RPMI8226 (cell line): ENCODE measurements at regions not wholly inside any gene's neighbourhood (a gene's known extent, or its start where the extent isn't known, plus 50 kb on each side); places are given as distances from the start of the nearest gene placed in this dataset.
A peak's percentile ranks its signal among the peaks of the same experiment; 100 is the strongest.

Experiments used
- DNase-seq: peaks from one replicate; pipeline ENCODE4 v3.0.0-alpha.2; 2015

DNA sequence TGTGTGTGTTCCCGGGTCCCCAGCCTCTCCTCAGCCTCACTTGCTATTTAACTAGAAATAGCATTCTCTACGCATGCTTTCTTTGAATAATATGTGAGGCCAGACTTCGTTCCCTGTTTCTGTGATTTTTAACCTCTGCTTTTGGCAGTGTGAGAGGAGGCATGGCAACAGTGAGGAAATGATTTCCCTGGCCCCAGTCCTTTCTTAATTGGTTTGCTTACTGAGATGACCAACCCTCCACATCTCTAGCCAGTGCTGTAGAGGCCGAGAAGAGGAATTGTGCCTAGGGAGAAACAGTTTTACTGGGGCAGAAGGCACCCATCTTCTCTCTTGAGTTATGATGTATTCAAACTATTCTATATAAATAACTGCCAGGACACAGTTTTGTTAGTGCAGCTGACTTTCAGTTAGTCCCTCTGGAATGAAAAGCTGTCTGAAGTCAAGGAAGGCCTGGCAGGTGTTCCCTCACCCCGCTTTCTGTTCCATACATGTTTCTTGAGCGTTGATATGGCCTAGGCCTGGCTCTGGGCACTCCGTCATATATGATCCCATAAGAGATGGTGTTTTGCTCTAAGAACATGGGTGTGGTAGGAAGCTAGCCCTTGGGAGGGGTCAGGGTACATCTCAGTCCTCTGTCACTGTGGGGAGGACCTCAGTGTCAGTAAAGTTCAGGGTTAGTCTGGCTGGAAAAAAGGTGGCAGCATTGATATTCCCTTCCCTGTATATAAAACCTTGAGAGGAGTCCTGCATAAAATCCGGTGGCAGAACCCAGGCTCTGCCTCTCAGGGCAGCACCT, 73.7 kb upstream of the NPAS1 start:
- DNase-seq: no peak

DNA sequence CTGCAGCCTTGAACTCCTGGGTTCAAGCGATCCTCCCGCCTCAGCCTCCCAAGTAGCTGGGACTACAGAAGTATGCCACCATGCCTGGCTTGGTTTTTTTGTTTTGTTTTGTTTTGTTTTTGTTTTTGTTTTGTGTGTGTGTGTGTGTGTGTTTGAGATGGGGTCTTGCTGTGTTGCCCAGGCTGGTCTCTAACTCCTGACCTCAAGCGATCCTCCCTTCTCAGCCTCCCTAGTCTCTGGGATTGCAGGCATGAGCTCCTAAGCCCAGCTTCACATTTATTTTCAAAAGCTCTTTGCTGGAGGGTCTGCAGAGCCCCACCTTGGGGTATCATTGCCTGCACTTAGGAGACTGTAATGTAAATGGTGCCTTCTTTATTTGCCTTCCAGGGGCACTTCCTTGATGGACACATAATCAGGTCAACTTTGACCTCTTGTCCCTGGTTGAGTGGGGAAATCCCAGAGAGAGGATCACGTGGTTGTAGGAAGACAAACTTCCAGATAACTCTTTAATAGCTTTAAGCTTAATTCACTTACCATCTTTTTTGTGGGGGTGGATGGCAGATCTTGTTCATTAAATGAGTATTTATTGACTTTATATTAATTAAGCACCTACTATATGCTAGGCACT, 72.9 kb upstream of the NPAS1 start:
- no peak for DNase-seq

DNA sequence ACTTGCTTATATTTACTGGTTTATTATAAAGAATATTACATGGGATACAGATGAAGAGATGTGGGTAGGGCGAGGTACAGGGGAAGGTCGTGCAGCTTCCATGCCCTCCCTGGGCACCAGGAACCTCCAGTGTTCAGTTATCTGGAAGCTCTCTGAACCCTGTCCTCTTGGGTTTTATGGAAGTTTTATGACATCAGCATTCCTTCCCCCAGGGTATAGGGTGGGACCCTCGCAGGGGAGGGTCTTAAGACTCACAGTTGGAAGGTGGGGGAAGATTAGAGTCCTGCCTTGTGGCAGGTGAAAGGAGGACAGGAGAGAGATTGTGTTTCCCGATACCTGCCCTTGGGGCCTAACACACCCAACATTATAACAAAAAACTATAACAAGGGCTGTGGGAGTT, 71.8 kb upstream of the NPAS1 start:
- no peak for DNase-seq

DNA sequence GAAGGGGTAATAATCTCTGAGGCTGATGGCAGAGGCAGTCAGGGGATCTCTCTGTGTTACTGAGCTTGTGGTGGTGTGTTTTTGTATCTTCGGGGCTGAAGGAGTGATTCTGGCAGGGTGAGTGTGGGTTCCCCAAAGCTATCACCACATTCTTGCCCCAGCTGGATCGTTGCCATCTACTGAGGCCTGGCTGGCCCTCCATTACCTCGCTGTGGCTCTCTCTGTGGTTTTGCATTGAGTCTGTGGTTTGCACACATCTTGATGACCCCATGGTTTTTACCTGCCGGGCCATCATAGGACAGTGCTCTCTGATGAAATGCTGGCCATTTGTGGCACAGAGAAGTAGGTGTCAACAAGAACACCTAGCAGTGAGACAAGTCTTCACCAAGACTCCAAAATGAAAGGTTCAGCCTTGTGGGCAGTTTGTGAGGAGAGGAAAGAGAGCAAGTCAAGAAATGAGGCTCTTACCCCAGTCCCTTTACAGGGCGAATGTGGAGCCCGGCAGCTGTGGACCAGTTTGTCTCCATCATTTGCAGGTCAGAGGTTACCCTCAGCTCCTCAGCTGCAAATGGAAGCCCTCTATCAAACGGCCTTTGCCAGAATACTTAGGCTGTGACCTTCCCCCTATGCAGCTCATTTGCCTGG, 69.0 kb upstream of the NPAS1 start:
- peak; percentile 90 for DNase-seq

DNA sequence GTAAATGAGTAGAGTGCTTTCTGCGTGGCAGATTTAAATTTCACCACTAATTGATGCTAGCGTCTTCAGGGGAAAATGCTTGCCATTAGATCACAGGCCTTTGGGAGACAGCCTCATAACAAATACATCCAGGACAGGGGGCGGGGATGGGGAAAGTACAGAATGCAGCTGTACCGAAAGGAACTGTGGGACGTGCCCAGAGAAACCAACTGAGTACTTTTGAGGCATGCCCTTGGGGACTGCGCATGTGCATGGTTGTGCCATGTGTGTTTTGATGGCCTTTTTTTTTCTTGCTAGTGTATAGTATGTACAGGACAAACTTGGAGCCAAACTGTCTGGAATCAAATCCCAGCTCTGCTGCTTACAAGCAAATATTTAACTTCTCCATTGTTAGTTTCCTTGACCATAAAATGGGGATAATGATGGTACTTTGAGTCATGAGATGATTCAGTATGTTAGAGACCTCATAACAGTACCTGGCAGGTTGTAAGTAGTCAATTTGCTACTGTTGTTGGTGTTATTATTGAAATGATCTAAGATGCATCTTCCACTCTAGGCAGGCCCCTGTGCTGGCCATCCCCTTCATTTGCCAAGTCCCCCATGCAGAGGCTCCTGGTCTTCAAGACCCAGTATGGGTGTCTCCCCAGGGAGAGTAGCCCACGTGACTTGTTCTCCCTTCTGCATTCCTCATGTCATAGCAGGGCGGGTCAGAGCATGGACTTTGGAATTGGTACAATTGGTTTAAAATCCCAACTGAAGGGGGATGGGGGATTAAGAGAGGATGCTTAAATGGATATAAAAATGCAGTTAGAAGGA, 68.3 kb upstream of the NPAS1 start:
- DNase-seq: no peak

DNA sequence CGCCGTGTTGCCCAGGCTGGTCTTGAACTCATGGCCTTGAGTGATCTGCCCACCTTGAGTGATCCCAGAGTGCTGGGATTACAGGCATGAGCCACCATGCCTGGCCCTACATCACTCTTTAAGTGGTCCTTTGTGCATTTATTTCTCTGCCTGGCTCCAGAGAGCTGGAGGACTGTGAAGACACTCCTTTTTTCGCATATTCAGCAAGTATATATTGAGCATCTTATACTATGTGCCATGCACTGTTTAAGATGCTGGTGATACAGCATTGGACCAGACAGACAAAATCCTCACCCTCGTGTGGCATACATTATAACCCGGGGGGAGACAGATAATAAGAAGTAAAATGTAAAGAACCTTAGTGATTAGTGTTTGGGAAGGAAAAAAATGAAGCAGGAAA, 66.8 kb upstream of the NPAS1 start:
- DNase-seq: no peak

DNA sequence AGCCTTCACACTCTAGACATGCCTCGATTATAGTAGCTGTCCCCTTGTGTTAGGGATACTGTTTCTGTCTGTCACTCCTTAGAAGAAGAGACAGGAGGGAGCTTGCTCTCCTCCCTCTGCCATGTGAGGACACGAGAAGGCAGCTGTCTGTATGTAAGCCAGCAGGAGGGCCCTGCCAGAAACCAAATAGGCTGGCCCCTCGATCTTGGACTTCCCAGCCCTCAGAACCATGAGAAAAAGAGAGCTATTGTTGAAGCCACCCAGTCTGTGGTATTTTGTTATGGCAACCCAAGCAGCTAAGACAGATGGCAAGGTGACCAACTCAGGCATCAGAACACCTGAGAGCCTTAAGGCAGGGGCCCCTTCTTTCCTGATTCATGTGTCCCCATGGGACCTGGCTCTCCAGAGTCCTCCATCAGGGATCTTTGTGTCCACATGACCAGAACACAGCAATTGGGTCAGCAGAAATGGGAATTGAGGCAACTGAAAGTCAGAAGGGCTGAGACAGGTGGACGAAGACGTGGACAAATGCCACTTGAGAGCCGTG, 65.6 kb upstream of the NPAS1 start:
- DNase-seq: no peak

DNA sequence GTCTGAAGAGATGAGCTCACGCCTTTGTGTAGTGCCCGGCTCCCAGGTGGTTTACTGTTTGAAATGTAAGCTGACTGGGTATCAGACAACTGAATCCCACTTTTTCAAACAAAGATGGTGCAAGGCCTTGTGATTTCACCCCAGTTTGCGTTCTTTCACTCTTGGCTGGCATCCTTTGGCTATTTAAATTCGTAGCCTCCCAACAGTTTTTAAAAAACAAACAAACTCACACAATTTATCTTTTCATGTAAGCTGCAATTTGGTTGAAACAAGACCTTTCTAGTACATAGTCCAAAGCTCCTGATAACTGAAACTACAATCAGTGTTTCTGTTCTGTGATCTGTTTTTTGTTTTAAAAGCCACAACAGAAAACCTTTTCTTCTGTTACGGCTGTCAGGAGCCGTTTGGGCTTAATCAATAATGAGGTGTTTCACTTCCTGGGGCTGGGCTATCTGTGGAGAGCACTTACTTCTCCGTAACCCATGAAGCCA, 65.1 kb upstream of the NPAS1 start:
- DNase-seq: no peak

DNA sequence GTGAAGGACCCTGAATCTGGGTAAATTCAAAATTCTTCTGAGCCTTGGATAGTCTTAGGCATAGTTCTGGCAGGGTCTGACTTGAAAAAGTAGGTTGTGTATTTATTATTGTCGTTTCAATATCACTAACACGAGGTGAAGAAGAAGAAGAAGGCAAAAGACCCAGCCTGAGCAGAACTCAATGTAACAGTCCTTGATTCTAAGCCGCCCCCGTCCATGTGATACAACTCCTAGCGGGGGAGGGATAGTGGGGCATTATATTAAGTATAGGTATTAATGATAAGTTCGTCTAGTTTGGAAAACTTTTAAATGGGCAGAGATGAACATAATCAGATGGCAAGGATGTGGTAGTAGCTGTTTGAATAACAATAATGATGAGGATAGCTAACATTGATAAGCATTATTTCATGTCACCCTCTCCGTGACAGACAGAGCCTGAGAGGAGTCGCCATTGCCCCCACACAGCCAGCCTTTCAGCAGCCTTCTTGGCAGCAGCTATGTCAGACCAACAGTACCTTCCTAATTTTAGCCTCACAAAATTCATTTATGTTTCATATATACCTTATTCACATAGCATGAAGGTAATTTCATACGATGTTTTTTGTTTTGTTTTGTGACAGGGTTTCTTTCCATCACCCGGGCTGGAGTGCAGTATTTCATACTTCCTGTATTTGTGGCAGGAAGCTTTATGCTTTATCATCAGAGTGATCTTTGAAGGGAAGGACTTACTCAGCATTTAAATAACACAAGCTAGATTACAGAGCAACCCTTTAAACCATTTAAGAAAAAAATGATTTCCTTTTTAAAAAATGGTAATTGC, 64.4 kb upstream of the NPAS1 start:
- DNase-seq: peak; percentile 58

DNA sequence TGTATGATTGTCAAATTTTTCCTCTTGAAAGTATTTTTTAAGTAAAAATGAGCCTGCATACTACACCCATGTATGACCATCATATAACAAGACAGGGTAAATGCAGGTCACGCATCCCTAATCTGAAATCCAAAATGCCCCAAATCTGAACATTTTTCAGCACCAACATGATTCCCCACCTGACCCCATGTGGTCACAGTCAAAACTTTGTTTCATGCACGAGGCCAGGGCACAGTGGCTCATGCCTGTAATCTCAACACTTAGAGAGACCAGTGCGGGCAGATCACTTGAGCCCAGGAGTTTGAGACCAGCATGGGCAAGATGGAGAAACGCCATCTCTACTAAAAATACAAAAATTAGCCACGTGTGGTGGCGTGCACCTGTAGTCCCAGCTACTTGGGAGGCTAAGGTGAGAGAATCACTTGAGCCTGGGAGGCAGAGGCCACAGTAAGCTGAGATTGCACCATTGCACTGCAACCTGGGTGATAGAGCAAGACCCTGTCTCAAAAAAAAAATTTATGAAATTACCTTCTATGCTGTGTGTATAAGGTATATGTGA, 63.7 kb upstream of the NPAS1 start:
- peak; percentile 4 for DNase-seq

DNA sequence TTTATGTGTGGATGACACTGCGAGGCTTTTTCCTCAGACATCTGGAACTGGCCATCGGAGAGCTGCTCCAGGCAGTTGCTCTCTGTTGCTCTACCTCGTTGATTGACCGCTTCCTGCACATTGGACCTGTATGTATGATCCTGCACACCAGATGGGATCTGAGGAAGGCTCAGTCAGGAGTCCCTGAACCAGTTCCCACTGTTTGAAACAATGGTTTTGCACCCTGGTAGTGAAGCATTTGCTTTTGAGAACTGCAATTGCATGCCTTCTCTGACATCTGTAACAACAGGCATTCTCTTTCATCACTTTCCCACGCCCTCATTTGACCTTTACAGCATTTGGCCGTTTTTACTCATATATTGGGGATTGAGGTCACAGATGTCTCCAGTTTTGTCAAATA, 61.1 kb upstream of the NPAS1 start:
- no peak for DNase-seq

DNA sequence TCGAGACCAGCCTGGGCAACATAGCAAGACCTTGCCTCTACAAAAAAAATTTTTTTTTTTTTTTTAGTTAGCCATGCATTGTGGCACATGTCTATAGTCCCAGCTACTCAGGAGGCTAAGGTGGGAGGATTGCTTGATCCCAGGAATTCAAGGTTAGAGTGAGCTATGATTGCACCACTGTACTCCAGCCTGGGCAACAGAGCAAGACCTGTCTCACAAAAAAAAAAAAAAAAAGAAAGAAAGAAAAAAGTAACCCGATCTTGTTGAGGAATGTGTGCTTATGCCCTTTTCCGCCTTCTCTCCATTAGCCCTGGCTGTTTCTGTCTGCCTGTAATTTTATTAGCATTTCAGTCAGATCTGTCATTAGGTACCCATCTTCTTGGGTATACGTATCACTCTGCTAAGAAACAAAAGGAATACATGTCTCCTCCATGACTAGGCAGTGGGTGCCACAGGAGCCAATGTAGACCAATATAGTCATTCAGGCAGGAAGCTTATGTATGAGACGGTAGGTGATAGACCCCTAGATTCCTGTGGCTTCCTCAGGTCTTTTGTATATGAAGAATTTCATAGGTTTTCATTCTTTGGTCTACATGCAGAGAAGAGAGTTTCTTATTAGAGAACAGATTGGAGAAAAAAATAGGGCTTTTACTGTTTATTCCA, 59.6 kb upstream of the NPAS1 start:
- no peak for DNase-seq

DNA sequence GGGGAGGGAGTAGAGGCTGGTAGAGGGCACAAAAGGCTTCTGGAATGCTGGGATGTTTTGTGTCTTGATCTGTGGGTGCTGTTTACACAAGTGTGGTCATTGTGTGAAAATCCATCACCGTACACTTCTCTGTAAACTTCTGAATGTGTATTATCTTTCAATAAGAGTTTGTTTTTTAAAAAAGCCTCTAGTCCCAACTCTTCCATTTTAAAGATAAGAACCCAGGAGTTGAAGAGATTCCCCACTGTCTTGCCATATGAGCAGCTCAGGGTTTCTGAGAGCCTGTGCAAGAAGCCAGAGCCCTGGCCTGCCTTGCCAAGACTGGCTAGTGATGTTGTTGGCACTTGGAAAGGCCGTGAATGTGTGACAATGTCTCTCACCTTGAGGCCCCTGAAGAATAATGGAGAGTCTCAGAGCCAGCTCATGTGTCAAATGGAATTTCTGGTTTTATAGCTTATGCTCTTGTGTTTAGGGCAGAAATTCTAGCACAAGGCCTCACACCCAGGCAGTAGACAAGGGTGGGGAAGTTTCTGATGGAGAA, 57.5 kb upstream of the NPAS1 start:
- no peak for DNase-seq

DNA sequence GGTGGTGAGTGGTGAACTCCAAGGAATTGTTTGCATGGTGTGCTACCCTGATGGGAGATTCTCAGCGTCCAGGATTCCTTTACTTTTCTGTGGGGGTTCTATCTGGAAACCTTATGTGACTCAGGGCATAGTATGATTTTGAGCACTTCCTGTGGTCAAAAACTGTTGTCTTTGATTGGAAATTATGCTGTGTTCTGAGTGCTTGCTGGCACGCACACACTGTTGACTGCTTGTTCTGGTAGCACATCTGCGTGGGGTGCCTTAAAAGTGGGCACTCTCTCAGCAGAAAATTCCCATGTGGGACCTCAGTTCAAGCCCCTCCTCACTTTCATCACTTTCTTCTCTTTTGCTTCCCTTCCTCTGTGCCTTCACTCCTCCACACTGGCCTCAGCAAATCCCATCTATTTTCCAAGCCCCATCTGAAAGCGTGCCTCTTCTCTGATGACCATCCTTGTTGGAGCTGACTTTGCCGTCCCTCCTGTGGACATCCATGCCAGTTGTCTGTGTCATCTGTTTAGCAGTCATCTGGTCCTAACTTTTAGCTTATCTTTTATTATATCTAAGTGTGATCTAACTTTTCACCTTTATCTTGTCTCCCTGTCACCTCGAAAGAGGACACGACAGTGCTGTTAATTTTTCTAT, 56.4 kb upstream of the NPAS1 start:
- no peak for DNase-seq

DNA sequence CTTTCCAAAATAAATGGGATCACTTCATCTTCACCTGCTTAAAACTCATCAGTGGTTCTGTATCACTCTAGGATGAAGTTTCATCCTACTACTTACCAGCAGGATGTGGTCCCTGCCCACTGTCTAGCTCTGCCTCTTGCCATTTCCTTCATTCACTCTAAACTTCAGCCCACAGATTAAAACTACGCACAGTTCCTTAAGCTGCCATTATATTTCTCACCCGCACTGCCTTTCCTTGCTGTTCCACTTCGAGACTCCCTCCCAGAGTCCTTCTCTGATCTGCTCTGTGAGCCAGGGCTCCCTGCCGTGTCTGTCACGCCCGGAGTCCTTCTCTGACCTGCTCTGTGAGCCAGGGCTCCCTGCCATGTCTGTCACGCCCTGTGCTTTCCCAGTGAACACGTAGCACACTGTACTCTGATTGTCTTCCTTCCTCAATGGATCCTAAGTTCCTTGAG, 52.0 kb upstream of the NPAS1 start:
- no peak for DNase-seq
